ENCODE measurements at regions not wholly inside any gene's neighbourhood (a gene's known extent, or its start where the extent isn't known, plus 50 kb on each side); places are given as distances from the start of the nearest gene placed in this dataset.

GRCh38 chr5:67724412-67725135 is 491.0 kb upstream of the PIK3R1 start:
- TF ChIP-seq CTCF (IDR thresholded peaks at IDR 0.05) (no peak), MAX (CRISPR knock-in tag; IDR thresholded peaks at IDR 0.05) (no peak), IRF2 (CRISPR knock-in tag; IDR thresholded peaks at IDR 0.05; ENCODE audit: borderline replicate concordance, low read depth) (no peak), USF2 (CRISPR knock-in tag; IDR thresholded peaks at IDR 0.05) (no peak)

Data from WTC11 (cell line).